Activated T-cell treated with anti-CD3 and anti-CD28 coated beads, Interleukin-2, amount 50 U/mL, for 24 hours (primary cell): ENCODE measurements at regions not wholly inside any gene's neighbourhood (a gene's known extent, or its start where the extent isn't known, plus 50 kb on each side); places are given as distances from the start of the nearest gene placed in this dataset.
"Not testable (repeated sequence)": the region's sequence is repeated elsewhere in the genome, so short reads cannot be mapped to it uniquely, and the experiment has no call there.

ENCODE experiments used
- DNase-seq: peaks from one replicate; pipeline ENCODE4 v3.0.0-alpha.2; 2020
- H3K27ac Mint-ChIP-seq: 2 replicates; pipeline ENCODE4 v1.8.0; 2020; ENCODE audit warnings: mild to moderate bottlenecking, mixed read lengths
- H3K27me3 Mint-ChIP-seq: 2 replicates; pipeline ENCODE4 v1.8.0; 2020; ENCODE audit warnings: mixed read lengths
- H3K36me3 Mint-ChIP-seq: 2 replicates; pipeline ENCODE4 v1.8.0; 2020; ENCODE audit warnings: low read depth, mixed read lengths
- H3K4me1 Mint-ChIP-seq: 2 replicates; pipeline ENCODE4 v1.8.0; 2020; ENCODE audit warnings: low read depth, mixed read lengths
- H3K4me3 Mint-ChIP-seq: 2 replicates; pipeline ENCODE4 v1.8.0; 2020; ENCODE audit warnings: mild to moderate bottlenecking, moderate library complexity, mixed read lengths
- H3K9me3 Mint-ChIP-seq: 2 replicates; pipeline ENCODE4 v1.8.0; 2020; ENCODE audit warnings: mixed read lengths

GRCh38 chr14:22500954-22501726 is 87.9 kb downstream of the DAD1 start:
- no peak for DNase-seq
- H3K4me1 Mint-ChIP-seq = peaks cover 66% of the 10 kb centered on the region
- no peaks in the 10 kb centered on the region for H3K9me3 Mint-ChIP-seq
- H3K27me3 Mint-ChIP-seq = no peaks in the 10 kb centered on the region
- peaks cover 94% of the 10 kb centered on the region for H3K36me3 Mint-ChIP-seq
- H3K4me3 Mint-ChIP-seq = peak overlapping the region; percentile 86
- H3K27ac Mint-ChIP-seq = peak overlapping the region; percentile 99

GRCh38 chr14:22500525-22500924 is 88.5 kb downstream of the DAD1 start:
- no peaks in the 10 kb centered on the region for H3K27me3 Mint-ChIP-seq
- peaks cover 65% of the 10 kb centered on the region for H3K4me1 Mint-ChIP-seq
- no peaks in the 10 kb centered on the region for H3K9me3 Mint-ChIP-seq
- H3K4me3 Mint-ChIP-seq = peak overlapping the region; percentile 86
- H3K27ac Mint-ChIP-seq = peak overlapping the region; percentile 99
- DNase-seq = no peak
- H3K36me3 Mint-ChIP-seq = peaks cover 94% of the 10 kb centered on the region

GRCh38 chr14:22497671-22498093 is 91.3 kb downstream of the DAD1 start:
- Mint-ChIP-seq H3K36me3 (peaks cover 100% of the 10 kb centered on the region), H3K4me1 (peaks cover 53% of the 10 kb centered on the region), H3K4me3 (peak overlapping the region; percentile 86), H3K27me3 (no peaks in the 10 kb centered on the region), H3K27ac (peak overlapping the region; percentile 99), H3K9me3 (no peaks in the 10 kb centered on the region)
- DNase-seq = no peak

GRCh38 chr14:22497144-22497423 is 91.9 kb downstream of the DAD1 start:
- Mint-ChIP-seq H3K4me1 (peaks cover 52% of the 10 kb centered on the region), H3K9me3 (no peaks in the 10 kb centered on the region), H3K36me3 (peaks cover 100% of the 10 kb centered on the region), H3K4me3 (peak overlapping the region; percentile 86), H3K27ac (peak overlapping the region; percentile 99), H3K27me3 (no peaks in the 10 kb centered on the region)
- DNase-seq = no peak

- H3K4me3 Mint-ChIP-seq = peak overlapping the region; percentile 86
- H3K4me1 Mint-ChIP-seq = peaks cover 42% of the 10 kb centered on the region
- H3K27me3 Mint-ChIP-seq = no peaks in the 10 kb centered on the region
- DNase-seq = no peak
- no peaks in the 10 kb centered on the region for H3K9me3 Mint-ChIP-seq
- peak overlapping the region; percentile 99 for H3K27ac Mint-ChIP-seq
- H3K36me3 Mint-ChIP-seq = peaks cover 99% of the 10 kb centered on the region
Measured at GRCh38 chr14:22494486-22495135, 94.4 kb downstream of the DAD1 start.

GRCh38 chr14:22493753-22494152 is 95.3 kb downstream of the DAD1 start:
- Mint-ChIP-seq H3K27ac (peak overlapping the region; percentile 99), H3K27me3 (no peaks in the 10 kb centered on the region), H3K4me3 (peak overlapping the region; percentile 86), H3K36me3 (peaks cover 99% of the 10 kb centered on the region), H3K9me3 (no peaks in the 10 kb centered on the region), H3K4me1 (peaks cover 36% of the 10 kb centered on the region)
- DNase-seq = no peak

GRCh38 chr14:22492622-22493542 is 96.1 kb downstream of the DAD1 start:
- Mint-ChIP-seq H3K27me3 (no peaks in the 10 kb centered on the region), H3K4me1 (peaks cover 37% of the 10 kb centered on the region), H3K27ac (peak overlapping the region; percentile 99), H3K36me3 (peaks cover 99% of the 10 kb centered on the region), H3K4me3 (peak overlapping the region; percentile 86), H3K9me3 (no peaks in the 10 kb centered on the region)
- DNase-seq = no peak

- peak overlapping the region; percentile 86 for H3K4me3 Mint-ChIP-seq
- no peaks in the 10 kb centered on the region for H3K27me3 Mint-ChIP-seq
- no peaks in the 10 kb centered on the region for H3K9me3 Mint-ChIP-seq
- H3K36me3 Mint-ChIP-seq = peaks cover 99% of the 10 kb centered on the region
- peak overlapping the region; percentile 99 for H3K27ac Mint-ChIP-seq
- no peak for DNase-seq
- H3K4me1 Mint-ChIP-seq = peaks cover 30% of the 10 kb centered on the region
Measured at GRCh38 chr14:22491683-22492621, 97.1 kb downstream of the DAD1 start.

- H3K27me3 Mint-ChIP-seq, DNase-seq, H3K9me3 Mint-ChIP-seq: not testable (repeated sequence)
- H3K4me1 Mint-ChIP-seq = peaks cover 29% of the 10 kb centered on the region
- H3K27ac Mint-ChIP-seq = peak overlapping the region; percentile 99
- peaks cover 98% of the 10 kb centered on the region for H3K36me3 Mint-ChIP-seq
- peak overlapping the region; percentile 86 for H3K4me3 Mint-ChIP-seq
Measured at GRCh38 chr14:22491053-22491452, 98.0 kb downstream of the DAD1 start.

GRCh38 chr14:22489957-22490950 is 98.8 kb downstream of the DAD1 start:
- H3K4me3 Mint-ChIP-seq = peak overlapping the region; percentile 86
- DNase-seq = no peak
- H3K27ac Mint-ChIP-seq = peak overlapping the region; percentile 99
- H3K9me3 Mint-ChIP-seq = no peaks in the 10 kb centered on the region
- H3K36me3 Mint-ChIP-seq = peaks cover 95% of the 10 kb centered on the region
- peaks cover 24% of the 10 kb centered on the region for H3K4me1 Mint-ChIP-seq
- no peaks in the 10 kb centered on the region for H3K27me3 Mint-ChIP-seq

GRCh38 chr14:22489244-22489545 is 99.8 kb downstream of the DAD1 start:
- Mint-ChIP-seq H3K36me3 (peaks cover 94% of the 10 kb centered on the region), H3K4me3 (peak overlapping the region; percentile 86), H3K9me3 (no peaks in the 10 kb centered on the region), H3K27me3 (no peaks in the 10 kb centered on the region), H3K27ac (peak overlapping the region; percentile 99), H3K4me1 (peaks cover 24% of the 10 kb centered on the region)
- DNase-seq = no peak

- Mint-ChIP-seq H3K27me3 (no peaks in the 10 kb centered on the region), H3K27ac (peak overlapping the region; percentile 99), H3K36me3 (peaks cover 94% of the 10 kb centered on the region), H3K4me1 (peaks cover 21% of the 10 kb centered on the region), H3K4me3 (peak overlapping the region; percentile 86), H3K9me3 (no peaks in the 10 kb centered on the region)
- DNase-seq = no peak
Measured at GRCh38 chr14:22488522-22489243, 100.3 kb downstream of the DAD1 start.
